ENCODE measurements at regions not wholly inside any gene's neighbourhood (a gene's known extent, or its start where the extent isn't known, plus 50 kb on each side); places are given as distances from the start of the nearest gene placed in this dataset.
"Not testable (repeated sequence)": the region's sequence is repeated elsewhere in the genome, so short reads cannot be mapped to it uniquely, and the experiment has no call there.

GRCh38 chr16:88199296-88200153 is 183.2 kb upstream of the ZNF469 start:
- H3K4ac ChIP-seq (ENCODE audit: low read length), result not testable (repeated sequence)

GRCh38 chr16:88200154-88200895 is 182.4 kb upstream of the ZNF469 start:
- not testable (repeated sequence) for H3K9me3 ChIP-seq (replicated peaks in 1 of 2; ENCODE audit: control insufficient read depth in 2 of 2, insufficient read depth in 1 of 2, low read depth in 1 of 2, low read length in 2 of 2); H3K14ac ChIP-seq (ENCODE audit: low read length); H4K8ac ChIP-seq (ENCODE audit: low read depth, low read length); H2BK12ac ChIP-seq (ENCODE audit: low read length); H2BK15ac ChIP-seq (ENCODE audit: low read length); H3K4me2 ChIP-seq (ENCODE audit: insufficient read depth, low read length, poor library complexity, severe bottlenecking); H3K9ac ChIP-seq (ENCODE audit: low read depth, low read length, poor library complexity); H4K91ac ChIP-seq (ENCODE audit: low read depth, low read length, poor library complexity); DNase-seq (ENCODE audit: low spot score); H3K79me1 ChIP-seq (ENCODE audit: low read depth, low read length); H2AK5ac ChIP-seq (ENCODE audit: low read depth, low read length); H3K23ac ChIP-seq (ENCODE audit: low read depth, low read length, poor library complexity); H3K4me3 ChIP-seq (ENCODE audit: low read length in 2 of 2); H3K27ac ChIP-seq (replicated peaks; ENCODE audit: low read length); H3K4me1 ChIP-seq (ENCODE audit: control insufficient read depth in 2 of 2, insufficient read depth in 1 of 2, low read depth in 1 of 2, low read length in 2 of 2); H3K18ac ChIP-seq (ENCODE audit: low read length); H3K4ac ChIP-seq (ENCODE audit: low read length); H2BK5ac ChIP-seq (ENCODE audit: low read length); H3K36me3 ChIP-seq (replicated peaks in 1 of 2; ENCODE audit: control insufficient read depth in 2 of 2, insufficient read depth in 2 of 2, low read length in 2 of 2); H2BK120ac ChIP-seq (ENCODE audit: low read depth, low read length)
- Histone ChIP-seq H2AFZ (ENCODE audit: low read length) (peak overlapping the region; percentile 49), H3K27me3 (ENCODE audit: control insufficient read depth in 3 of 3, insufficient read depth in 3 of 3, low read depth in 1 of 3, low read length in 3 of 3) (peaks cover 0 to 11% (median 0%) of the 10 kb centered on the region in 3 experiments)
- no CpG with 5 or more reads among the region's 30 CpGs for WGBS, 2 donors (ENCODE audit: extremely low coverage in 2 of 2, insufficient read length in 2 of 2, insufficient replicate concordance in 1 of 2)

More at GRCh38 chr16:88199296-88200153, 183.2 kb upstream of the ZNF469 start:
- H3K79me1 ChIP-seq (ENCODE audit: low read depth, low read length); H3K14ac ChIP-seq (ENCODE audit: low read length); H3K4me3 ChIP-seq (ENCODE audit: low read length in 2 of 2); H3K4me1 ChIP-seq (ENCODE audit: control insufficient read depth in 2 of 2, insufficient read depth in 1 of 2, low read depth in 1 of 2, low read length in 2 of 2); H3K4me2 ChIP-seq (ENCODE audit: insufficient read depth, low read length, poor library complexity, severe bottlenecking); H2AFZ ChIP-seq (ENCODE audit: low read length); H3K9me3 ChIP-seq (replicated peaks in 1 of 2; ENCODE audit: control insufficient read depth in 2 of 2, insufficient read depth in 1 of 2, low read depth in 1 of 2, low read length in 2 of 2); H3K27ac ChIP-seq (replicated peaks; ENCODE audit: low read length); H2BK120ac ChIP-seq (ENCODE audit: low read depth, low read length); H3K18ac ChIP-seq (ENCODE audit: low read length); H2BK12ac ChIP-seq (ENCODE audit: low read length); H3K9ac ChIP-seq (ENCODE audit: low read depth, low read length, poor library complexity); H2BK5ac ChIP-seq (ENCODE audit: low read length); DNase-seq (ENCODE audit: low spot score); H4K8ac ChIP-seq (ENCODE audit: low read depth, low read length); H4K91ac ChIP-seq (ENCODE audit: low read depth, low read length, poor library complexity); H3K36me3 ChIP-seq (replicated peaks in 1 of 2; ENCODE audit: control insufficient read depth in 2 of 2, insufficient read depth in 2 of 2, low read length in 2 of 2); H3K23ac ChIP-seq (ENCODE audit: low read depth, low read length, poor library complexity); H2BK15ac ChIP-seq (ENCODE audit: low read length): not testable (repeated sequence)
- Histone ChIP-seq H2AK5ac (ENCODE audit: low read depth, low read length) (peak overlapping the region; percentile 46), H3K27me3 (ENCODE audit: control insufficient read depth in 3 of 3, insufficient read depth in 3 of 3, low read depth in 1 of 3, low read length in 3 of 3) (peaks cover 0 to 16% (median 0%) of the 10 kb centered on the region in 3 experiments)
- no CpG with 5 or more reads among the region's 25 CpGs for WGBS, 2 donors (ENCODE audit: extremely low coverage in 2 of 2, insufficient read length in 2 of 2, insufficient replicate concordance in 1 of 2)

GRCh38 chr16:88200896-88201185 is 181.9 kb upstream of the ZNF469 start:
- Histone ChIP-seq H3K4ac (ENCODE audit: low read length) (no peak overlapping the region), H2BK15ac (ENCODE audit: low read length) (no peak overlapping the region), H4K91ac (ENCODE audit: low read depth, low read length, poor library complexity) (no peak overlapping the region), H3K9me3 (replicated peaks in 1 of 2; ENCODE audit: control insufficient read depth in 2 of 2, insufficient read depth in 1 of 2, low read depth in 1 of 2, low read length in 2 of 2) (no peaks in the 10 kb centered on the region), H3K4me1 (ENCODE audit: control insufficient read depth in 2 of 2, insufficient read depth in 1 of 2, low read depth in 1 of 2, low read length in 2 of 2) (peaks cover 0 to 2% of the 10 kb centered on the region in 2 donors), H2AFZ (ENCODE audit: low read length) (peak overlapping the region; percentile 49), H3K18ac (ENCODE audit: low read length) (no peak overlapping the region), H3K23ac (ENCODE audit: low read depth, low read length, poor library complexity) (no peak overlapping the region), H3K79me1 (ENCODE audit: low read depth, low read length) (no peaks in the 10 kb centered on the region), H3K27me3 (ENCODE audit: control insufficient read depth in 3 of 3, insufficient read depth in 3 of 3, low read depth in 1 of 3, low read length in 3 of 3) (peaks cover 0 to 6% (median 0%) of the 10 kb centered on the region in 3 experiments), H3K27ac (replicated peaks; ENCODE audit: low read length) (no peak overlapping the region), H4K8ac (ENCODE audit: low read depth, low read length) (no peak overlapping the region), H2BK5ac (ENCODE audit: low read length) (no peak overlapping the region), H2BK120ac (ENCODE audit: low read depth, low read length) (no peak overlapping the region), H3K14ac (ENCODE audit: low read length) (no peak overlapping the region), H2BK12ac (ENCODE audit: low read length) (no peak overlapping the region), H2AK5ac (ENCODE audit: low read depth, low read length) (no peak overlapping the region), H3K4me3 (ENCODE audit: low read length in 2 of 2) (no peak overlapping the region), H3K4me2 (ENCODE audit: insufficient read depth, low read length, poor library complexity, severe bottlenecking) (no peak overlapping the region), H3K36me3 (replicated peaks in 1 of 2; ENCODE audit: control insufficient read depth in 2 of 2, insufficient read depth in 2 of 2, low read length in 2 of 2) (no peaks in the 10 kb centered on the region), H3K9ac (ENCODE audit: low read depth, low read length, poor library complexity) (no peak overlapping the region)
- WGBS, 2 donors (ENCODE audit: extremely low coverage in 2 of 2, insufficient read length in 2 of 2, insufficient replicate concordance in 1 of 2), result no CpG with 5 or more reads among the region's 13 CpGs
- no peak for DNase-seq (ENCODE audit: low spot score)

- H3K4ac ChIP-seq (ENCODE audit: low read length); H4K91ac ChIP-seq (ENCODE audit: low read depth, low read length, poor library complexity); H2AFZ ChIP-seq (ENCODE audit: low read length); H2BK15ac ChIP-seq (ENCODE audit: low read length); DNase-seq (ENCODE audit: low spot score); H3K36me3 ChIP-seq (replicated peaks in 1 of 2; ENCODE audit: control insufficient read depth in 2 of 2, insufficient read depth in 2 of 2, low read length in 2 of 2); H3K4me3 ChIP-seq (ENCODE audit: low read length in 2 of 2); H4K8ac ChIP-seq (ENCODE audit: low read depth, low read length); H3K27me3 ChIP-seq (ENCODE audit: control insufficient read depth in 3 of 3, insufficient read depth in 3 of 3, low read depth in 1 of 3, low read length in 3 of 3); H3K4me2 ChIP-seq (ENCODE audit: insufficient read depth, low read length, poor library complexity, severe bottlenecking); H3K14ac ChIP-seq (ENCODE audit: low read length); H3K9me3 ChIP-seq (replicated peaks in 1 of 2; ENCODE audit: control insufficient read depth in 2 of 2, insufficient read depth in 1 of 2, low read depth in 1 of 2, low read length in 2 of 2); H3K9ac ChIP-seq (ENCODE audit: low read depth, low read length, poor library complexity); H3K18ac ChIP-seq (ENCODE audit: low read length); H3K23ac ChIP-seq (ENCODE audit: low read depth, low read length, poor library complexity); H2BK120ac ChIP-seq (ENCODE audit: low read depth, low read length); H2BK12ac ChIP-seq (ENCODE audit: low read length); H3K27ac ChIP-seq (replicated peaks; ENCODE audit: low read length); H2AK5ac ChIP-seq (ENCODE audit: low read depth, low read length); H3K79me1 ChIP-seq (ENCODE audit: low read depth, low read length); H2BK5ac ChIP-seq (ENCODE audit: low read length); H3K4me1 ChIP-seq (ENCODE audit: control insufficient read depth in 2 of 2, insufficient read depth in 1 of 2, low read depth in 1 of 2, low read length in 2 of 2): not testable (repeated sequence)
- no CpG with 5 or more reads among the region's 9 CpGs for WGBS, 2 donors (ENCODE audit: extremely low coverage in 2 of 2, insufficient read length in 2 of 2, insufficient replicate concordance in 1 of 2)
Measured at GRCh38 chr16:88201611-88202010, 181.1 kb upstream of the ZNF469 start.

Data from neuronal stem cell (in vitro differentiated cells).